ENCODE measurements at regions not wholly inside any gene's neighbourhood (a gene's known extent, or its start where the extent isn't known, plus 50 kb on each side); places are given as distances from the start of the nearest gene placed in this dataset.

GRCh38 chr19:28655054-28655453 is 557.9 kb downstream of the UQCRFS1 start:
- TF ChIP-seq POLR2A (IDR thresholded peaks at IDR 0.05; ENCODE audit: low read depth, low read length) = no peak
- TF ChIP-seq EZH2 (IDR thresholded peaks at IDR 0.05; ENCODE audit: borderline replicate concordance, low read depth, low read length, severe bottlenecking) = no peak
- no peak for TF ChIP-seq CTCF (IDR thresholded peaks at IDR 0.05; ENCODE audit: extremely low read depth in 1 of 2, insufficient read depth in 1 of 2, low read depth in 1 of 2, low read length in 2 of 2)
- no peak for TF ChIP-seq POLR2AphosphoS5 (IDR thresholded peaks at IDR 0.05; ENCODE audit: insufficient read depth, low read depth, low read length)
- no peak for TF ChIP-seq GATA2 (IDR thresholded peaks at IDR 0.05; ENCODE audit: insufficient read depth, insufficient read length, low read depth, low read length)
- no peak for TF ChIP-seq MAX (IDR thresholded peaks at IDR 0.05; ENCODE audit: insufficient read depth, insufficient read length)
- no peak for TF ChIP-seq MYC (IDR thresholded peaks at IDR 0.05; ENCODE audit: low read depth, low read length)
- no peak for TF ChIP-seq JUN (IDR thresholded peaks at IDR 0.05; ENCODE audit: borderline replicate concordance, insufficient read depth, insufficient read length, low read depth)
- TF ChIP-seq FOS (IDR thresholded peaks at IDR 0.05; ENCODE audit: borderline replicate concordance, insufficient read depth, low read length) = no peak

Measured in endothelial cell of umbilical vein (primary cell).